GM21786 (cell line): ENCODE measurements at regions not wholly inside any gene's neighbourhood (a gene's known extent, or its start where the extent isn't known, plus 50 kb on each side); places are given as distances from the start of the nearest gene placed in this dataset.
"Not testable (repeated sequence)": the region's sequence is repeated elsewhere in the genome, so short reads cannot be mapped to it uniquely, and the experiment has no call there.

Experiments
- ATAC-seq: cut with Tn5 transposase; IDR thresholded peaks from one replicate; pipeline ENCODE4 v1.9.1; 2021; ENCODE audit not compliant: unreplicated experiment

DNA sequence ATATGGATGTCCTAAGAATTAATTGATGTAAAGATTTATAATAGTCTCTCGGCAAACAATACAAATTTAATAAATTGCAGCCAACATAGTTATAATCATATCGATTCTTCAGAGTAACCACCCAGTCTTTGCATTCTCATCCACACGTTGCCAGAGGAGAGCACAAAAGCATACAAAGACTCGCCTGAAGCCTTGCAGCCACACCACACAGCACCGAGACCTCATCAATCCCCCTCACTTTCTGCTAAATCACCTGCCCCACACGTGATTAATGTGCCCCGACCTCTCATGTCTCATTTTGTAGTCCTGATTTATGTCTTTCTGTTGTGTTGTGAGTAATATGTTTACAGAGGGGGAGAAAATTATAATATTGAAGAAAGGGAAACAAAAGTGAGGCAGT, 510.4 kb downstream of the TRIML1 start:
- no peak for ATAC-seq

DNA sequence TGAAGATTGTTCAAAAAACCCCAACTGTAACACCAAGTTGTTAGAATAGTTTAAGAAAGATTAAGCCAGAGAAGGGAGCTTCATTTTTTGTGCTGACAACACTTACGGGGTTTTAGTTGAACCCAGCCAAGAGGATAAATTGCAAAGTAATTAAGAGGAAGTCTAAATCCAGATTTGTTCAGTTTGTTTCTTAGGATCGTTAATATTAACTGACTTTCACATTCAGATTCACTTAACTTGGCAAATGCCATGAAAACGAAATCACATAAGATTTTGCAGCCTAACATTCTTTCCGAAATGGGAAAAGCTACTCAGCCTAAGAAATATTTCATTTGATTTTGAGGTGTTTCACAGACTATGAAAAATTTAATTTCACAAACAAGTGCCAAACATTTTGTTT, 511.3 kb downstream of the TRIML1 start:
- no peak for ATAC-seq

DNA sequence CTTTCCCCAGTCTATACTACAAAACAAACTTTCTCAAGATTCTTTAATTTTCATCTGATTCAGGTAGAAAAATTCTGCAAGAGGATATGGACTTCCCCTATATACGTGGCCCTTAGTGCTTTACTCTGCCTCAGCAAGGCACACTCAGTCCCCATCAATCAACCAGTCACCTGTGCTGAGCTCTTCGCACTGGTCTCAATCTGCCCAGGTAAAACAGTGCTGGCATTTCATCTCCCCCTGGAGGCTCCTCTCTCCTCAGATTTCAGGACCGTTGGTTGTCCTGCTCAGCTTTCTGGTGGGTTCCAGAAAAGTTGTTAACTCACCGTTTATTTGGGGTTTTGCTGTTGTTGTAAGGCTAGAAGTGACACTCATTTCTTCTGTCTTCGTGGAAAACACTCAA, 518.1 kb downstream of the TRIML1 start:
- ATAC-seq: no peak

DNA sequence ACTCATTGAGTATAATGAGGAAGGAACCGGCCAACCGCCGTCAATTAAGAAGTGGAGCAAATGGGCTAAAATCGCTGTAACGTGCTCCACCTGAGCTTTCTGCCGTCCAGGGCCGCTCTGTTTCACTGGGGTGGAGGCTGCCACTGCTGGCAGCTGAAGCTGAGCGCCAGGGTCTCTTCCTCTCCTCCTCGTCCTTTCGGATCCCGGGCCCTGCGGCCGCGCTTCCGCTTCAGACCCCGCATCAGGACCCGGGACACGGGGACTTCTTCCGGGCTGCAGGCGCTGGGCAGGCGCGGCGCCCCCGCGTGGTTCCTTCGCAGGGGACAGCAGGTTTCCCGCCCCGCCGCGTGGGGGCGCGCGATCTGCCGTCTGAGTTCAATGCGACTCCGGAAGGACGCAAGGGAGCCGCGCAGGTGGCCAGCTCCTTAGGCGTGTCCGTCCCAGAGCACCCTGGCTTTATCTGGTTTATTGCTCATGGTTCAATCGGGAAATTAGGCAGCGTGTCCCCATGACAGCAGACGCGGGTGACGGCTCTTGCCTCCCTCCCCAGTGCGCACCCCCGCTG, 519.8 kb downstream of the TRIML1 start:
- no peak for ATAC-seq

DNA sequence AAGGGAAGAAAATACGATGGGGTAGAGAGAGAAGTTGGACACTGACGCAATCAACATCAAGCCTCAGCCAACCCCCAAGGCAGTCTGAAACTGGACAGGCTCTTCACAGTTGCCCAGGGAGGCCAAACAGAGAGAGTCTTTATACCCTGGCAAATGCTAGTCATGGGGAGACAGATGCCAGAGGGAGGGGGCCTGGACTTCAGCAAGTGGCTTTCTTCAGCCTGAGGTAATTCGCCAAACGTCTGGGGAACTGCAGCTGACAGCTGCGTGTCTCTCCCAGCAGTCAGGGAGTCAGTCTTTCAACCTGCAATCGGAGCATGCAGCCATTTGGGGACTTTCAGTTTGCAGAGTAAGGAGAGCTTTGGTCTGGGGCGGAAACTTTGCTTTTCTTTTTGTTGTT, 521.6 kb downstream of the TRIML1 start:
- ATAC-seq: no peak

DNA sequence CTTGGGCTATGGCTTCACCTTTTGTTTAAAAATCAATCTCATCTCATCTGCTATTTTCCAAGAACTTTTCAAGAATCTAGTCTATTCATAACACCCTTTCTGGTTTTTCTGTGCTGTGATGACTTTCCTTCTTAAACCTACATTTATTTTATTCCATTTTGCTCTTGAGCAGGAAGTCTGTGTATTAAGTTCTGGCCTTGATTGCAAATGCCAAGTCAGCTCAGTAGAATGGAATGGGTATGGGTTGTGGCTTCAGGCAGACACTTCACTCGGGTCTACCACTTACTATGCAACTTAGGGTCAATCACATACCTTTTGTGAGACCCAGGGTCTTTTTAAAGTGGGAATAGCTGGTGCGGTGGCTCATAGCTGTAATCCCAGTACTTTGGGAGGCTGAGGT, 522.3 kb downstream of the TRIML1 start:
- ATAC-seq: no peak

DNA sequence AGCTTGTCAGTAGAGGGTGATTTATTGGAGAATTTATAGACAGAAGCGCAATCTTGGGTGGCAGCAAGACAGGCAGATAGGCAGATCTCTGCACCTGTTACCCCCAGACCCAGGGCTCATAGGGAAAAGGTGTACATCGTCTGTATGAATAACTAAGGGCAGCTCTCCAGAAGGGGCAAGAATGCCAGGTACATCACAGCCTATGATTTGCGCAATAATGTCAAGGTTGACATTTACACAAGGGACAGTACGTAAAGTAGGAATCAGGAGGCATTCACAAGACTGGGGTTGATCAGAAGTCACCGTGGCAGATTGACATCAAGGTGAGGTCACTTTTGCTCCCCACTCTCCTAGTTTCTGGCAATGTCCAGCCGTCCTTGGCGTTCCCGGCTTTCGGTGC, 524.1 kb downstream of the TRIML1 start:
- no peak for ATAC-seq

DNA sequence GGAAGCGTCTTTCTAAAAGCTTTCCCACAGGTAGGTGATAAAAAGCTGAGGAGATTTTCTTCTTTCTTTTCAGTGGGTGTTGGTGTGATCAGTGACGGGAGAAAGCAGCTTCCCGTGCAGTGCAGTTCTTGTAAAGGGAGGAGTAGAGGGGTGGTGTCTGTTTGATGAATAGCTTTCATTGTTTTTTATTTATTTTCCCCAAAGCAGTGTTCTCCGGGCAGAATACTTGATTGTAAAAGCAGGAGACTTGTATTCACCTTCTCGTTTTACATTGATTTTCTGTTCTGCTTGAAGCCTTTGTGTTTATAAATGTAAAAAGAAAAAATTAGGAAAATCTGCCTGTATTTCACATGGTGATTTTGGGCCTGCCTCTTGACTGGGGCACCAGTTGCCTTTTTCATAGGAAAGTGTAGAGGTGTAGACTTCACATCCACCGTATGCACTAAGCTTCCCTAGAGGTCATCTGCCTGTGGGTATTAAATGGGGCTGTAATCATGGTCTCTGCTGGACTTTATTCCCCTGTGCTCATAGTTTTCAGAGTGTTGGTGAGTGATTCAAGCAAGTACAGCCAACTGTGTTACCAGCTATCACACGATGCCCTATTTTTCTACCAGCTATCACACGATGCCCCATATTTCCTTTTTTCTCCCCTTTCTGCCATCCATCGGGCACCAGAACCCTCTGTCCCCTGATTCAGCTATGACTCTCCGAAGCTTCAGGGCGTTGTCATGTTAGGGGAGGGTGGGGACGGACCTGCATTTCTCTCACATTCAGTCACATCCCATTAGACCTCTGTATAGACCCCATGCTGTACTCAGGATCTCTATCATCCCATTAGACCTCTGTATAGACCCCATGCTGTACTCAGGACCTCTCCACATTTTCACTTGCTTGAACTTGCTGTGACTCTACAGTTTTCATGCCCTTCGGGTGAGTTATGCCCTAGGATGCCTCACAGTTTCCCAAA, 526.5 kb downstream of the TRIML1 start:
- ATAC-seq: no peak

DNA sequence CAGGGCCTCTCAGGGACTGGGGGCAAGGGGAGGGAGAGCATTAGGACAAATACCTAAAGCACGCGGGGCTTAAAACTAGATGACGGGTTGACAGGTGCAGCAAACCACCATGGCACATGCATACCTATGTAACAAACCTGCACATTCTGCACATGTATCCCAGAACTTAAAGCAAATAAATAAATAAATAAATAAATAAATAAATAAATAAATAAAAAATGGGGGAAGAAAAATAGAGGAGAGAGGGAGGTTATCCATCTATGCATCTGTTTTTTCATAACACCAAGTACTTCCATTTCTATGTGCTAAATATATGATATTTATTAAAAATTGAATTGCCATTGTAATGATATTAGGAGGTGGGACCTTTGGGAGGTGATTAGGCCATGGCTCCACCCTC, 539.5 kb downstream of the TRIML1 start:
- not testable (repeated sequence) for ATAC-seq

DNA sequence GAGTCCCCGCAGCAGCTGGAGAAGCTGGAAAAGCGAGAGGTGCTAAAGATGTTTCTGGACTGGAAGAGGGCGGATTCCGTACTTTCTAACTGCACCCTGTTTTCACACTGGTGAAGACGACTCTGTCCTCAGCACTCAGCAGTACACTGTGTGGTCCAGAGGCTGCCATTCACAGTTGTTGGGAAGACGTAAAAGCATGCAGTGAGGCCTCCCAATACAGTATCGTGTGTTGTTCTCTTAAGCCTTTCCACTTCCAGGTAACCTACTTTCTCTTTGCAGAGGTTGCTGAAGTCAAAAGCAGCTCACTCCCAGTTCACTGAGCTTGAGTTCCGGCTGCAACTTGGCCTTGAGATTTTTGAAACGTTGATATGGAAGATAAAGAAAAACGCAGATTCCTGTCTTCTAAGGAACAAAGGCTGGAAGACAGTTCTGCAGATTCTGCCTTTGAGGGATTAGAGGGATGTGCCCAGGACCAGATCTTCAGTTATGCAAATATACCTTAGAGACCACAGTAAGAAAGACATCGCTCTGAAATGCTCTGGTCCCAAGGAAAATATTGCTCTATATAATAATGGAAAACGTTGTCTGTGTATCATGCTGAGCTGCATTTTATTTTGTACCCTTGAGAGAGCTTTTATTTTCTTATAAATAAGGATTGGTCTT, 540.9 kb downstream of the TRIML1 start:
- ATAC-seq: no peak

DNA sequence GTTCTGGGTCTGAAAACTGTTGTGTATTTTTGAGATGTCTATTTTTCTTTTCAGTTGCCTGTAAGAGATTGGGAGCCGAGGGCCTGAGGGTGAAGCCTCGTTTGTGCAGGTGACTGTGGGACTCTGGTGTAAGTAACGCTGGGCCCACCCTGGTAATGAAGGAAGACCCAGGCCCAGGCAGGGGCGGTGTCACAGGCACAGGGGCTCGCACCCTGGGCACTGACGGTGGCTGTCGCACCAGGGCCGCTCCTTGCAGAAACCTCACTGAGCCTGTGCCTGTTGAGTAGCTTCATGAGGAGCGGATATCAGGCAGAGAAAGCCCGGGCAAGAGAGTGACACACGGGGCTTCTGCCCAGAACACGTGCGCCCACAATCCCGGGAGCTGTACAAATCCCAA, 541.4 kb downstream of the TRIML1 start:
- ATAC-seq: no peak

DNA sequence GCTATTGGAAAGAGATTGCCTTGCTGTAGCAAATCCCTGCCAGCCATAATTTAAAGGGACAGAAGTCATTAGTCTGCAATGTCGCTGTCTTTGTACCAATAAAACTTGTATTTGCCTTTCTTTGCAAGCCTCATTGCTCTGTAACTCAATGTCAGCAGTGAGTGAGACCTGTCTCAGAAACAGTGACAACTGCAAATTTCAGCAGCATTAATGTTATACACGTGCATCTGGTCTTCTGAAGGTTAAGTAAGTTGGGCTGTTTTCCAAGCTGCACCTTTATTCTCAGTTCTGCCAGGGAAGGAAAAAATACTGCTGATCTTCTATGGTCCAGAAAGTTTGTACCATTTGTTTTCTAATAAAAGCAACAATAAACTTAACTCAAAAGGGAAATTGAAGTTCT, 543.1 kb downstream of the TRIML1 start:
- no peak for ATAC-seq

DNA sequence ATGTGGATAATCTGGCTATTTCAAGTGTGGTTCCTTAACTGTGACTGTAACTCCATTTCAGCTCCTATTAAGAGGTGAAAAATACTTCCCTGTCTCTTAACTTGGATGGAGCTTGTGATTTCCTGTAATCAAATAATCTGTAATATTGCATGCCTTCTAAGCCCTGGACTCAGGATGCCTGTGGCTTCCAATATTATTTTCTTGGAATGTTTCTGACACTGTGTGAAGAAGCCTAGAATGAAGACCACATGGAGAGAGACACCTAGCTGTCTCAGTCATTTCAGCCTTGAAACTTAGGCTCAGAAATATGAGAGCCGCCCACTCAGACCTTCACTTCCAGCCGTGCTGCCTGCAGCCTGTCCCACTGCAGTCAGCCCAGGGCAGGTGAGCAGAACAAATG, 544.3 kb downstream of the TRIML1 start:
- no peak for ATAC-seq

DNA sequence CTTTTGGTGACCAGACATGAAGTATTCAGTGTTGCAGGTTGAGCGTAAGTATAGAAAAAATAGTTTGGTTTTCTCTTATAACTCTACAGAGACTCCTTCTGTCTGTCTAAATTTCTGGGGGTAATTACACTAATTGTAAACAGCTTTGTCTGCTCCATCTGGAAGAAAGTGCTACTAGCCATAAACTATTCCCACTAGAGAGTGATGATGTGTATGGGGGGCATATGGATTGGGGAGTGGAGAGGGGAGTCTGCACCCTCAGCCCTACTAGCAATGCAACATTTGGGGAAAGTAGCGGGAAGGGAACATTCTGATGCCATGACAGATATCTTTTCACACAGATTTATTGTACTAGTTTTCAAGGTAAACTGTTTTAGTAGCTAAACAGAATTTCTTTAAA, 549.7 kb downstream of the TRIML1 start:
- ATAC-seq: no peak

DNA sequence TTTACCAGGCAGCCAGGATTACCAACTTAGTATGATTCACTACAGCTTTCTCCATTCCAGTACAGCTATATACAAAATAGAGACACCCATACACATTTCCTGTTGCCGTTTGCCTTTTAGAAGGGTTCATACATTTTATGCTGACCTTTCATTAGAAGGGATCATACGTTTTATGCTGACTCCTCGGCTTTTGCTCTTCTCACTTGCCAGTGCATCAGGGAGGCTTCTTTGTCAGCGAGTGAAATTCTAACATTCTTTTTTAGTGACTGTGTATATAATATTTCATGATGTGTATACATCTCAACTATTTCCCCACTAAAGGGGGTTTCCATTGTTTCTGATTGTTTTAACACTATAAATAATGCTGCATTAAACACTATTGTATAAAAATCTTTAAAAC, 552.6 kb downstream of the TRIML1 start:
- no peak for ATAC-seq

DNA sequence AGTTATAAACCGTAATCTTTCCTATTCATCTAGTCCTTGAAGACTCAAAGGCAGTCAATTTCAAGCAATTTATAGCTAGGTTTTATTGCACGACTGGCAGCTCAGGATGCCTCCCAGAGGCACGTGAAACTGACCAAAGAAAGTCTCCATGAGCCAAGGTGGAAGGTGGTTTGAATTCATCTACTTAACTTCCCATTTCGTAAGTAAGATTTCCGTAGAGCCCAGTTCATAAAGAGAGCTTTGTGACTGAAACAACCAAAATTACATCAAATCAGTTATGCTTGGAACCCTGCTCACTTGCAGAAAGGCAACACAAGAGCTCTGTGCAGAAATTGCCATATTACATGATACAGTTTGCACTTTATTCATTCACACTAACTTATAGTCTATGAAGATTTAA, 556.0 kb downstream of the TRIML1 start:
- no peak for ATAC-seq

DNA sequence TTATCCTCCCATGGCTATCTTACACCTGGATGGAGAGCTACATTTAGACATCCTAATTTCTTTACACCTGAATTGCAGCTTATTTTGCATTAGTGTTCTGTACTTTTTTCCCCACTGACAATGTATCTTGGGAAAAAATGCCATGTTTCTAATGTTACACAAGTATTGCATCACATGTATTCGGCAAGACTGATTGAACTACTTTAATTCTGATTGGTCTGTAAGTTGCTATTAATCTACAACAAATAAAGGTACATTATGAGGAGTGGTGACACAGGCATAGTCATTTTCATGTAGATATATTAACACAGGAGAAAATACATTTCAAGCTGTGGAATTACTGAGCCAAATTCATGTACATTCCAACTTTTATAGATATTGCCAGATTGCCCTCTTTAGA, 558.0 kb downstream of the TRIML1 start:
- ATAC-seq: no peak

DNA sequence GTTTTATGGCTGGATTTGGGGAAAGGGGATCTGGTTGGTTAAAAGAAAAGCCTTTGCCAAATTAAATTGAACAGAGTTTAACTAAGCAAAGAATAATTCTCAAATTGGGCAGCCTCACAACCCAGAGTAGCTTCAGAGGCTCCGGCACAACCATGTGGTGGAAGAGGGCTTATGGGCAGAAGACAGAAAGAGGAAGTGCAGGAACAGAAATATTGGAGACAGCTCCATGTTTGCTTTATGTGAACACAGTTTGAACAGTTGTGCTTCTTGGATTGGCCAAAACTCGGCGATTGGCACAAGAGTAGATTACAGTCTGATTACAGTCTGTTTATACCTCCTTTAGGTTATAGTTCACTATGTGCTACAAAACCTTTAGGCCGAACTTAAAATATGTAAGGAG, 562.7 kb downstream of the TRIML1 start:
- no peak for ATAC-seq

DNA sequence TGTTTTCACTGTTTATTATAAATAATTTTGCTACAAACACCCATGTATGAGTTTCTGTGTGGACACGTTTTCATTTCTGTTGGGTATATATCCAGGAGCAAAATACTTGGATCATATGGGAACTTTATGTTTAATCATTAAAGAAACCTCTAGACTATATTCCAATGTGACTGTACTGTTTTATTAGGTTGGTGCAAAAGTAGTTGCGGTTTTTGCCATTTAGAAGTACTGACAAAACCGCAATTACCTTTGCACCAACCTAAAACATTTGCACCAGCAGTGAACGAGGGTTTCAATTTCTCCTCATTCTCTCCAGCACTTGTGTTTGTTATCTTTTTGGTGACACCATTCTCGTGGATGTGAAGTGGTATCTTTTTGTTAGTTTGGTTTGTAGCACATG, 565.0 kb downstream of the TRIML1 start:
- ATAC-seq: no peak

DNA sequence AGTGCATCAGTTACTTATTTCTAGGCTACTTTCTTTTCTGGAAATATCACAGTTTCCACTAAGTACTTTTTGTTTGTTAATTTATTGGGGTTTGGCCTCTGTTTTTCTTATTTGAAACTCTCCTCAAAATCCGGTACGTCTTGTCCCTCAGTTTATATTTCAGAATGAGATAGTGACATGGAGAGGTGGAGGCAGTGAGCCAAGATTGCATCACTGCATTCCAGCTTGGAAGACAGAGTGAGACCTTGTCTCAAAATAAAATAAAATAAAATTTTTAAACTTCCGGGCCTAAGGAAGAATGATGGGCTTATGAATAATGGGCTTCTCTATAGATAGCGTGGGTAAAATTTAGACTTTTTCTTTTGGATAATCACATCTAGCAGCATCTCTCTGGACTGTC, 567.8 kb downstream of the TRIML1 start:
- no peak for ATAC-seq

DNA sequence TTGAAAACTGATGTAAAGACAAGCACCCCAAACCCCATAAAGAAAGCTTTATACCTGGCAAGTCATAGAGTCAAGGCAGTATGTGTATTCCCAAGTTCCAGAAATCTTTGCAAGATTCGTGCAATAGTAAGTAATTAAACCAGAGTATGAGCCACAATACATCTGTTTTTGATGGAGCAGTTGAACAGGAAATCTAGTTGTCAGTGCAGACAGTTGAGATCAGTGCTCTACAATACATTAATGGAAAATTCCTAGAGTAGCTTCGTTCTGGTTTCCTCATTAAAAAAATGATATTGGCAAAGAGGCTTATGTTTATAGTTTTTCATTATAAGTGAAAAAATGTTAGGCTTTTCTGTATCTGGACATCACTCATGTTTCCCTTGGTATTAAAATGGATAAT, 575.3 kb downstream of the TRIML1 start:
- no peak for ATAC-seq

DNA sequence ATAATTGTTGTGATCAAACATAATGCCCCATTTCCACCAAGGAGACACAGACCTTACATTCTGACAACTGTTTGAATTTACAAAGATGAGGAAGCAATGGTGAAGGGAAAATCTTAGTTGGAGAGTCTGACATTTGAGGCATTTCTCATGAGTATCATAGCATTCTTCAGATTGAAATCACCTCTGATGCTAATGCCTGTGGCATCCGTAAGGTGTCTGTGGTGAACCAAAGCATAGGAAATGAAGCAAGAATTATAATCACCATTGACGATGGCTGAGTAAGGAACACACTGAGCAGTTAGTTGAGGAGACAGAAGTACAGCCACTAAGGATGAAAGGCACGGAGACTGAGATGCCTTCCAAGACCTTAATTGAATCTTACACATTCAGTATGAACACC, 575.7 kb downstream of the TRIML1 start:
- ATAC-seq: no peak
